BE2C (cell line): ENCODE measurements at regions not wholly inside any gene's neighbourhood (a gene's known extent, or its start where the extent isn't known, plus 50 kb on each side); places are given as distances from the start of the nearest gene placed in this dataset.

ENCODE experiments used
- DNase-seq: peaks from one replicate; pipeline ENCODE4 v3.0.0-alpha.2; 2020
- H3K27me3 ChIP-seq: fragments of 250-450 bp; sonication (Bioruptor Pico); 2 replicates; pipeline ENCODE4 v1.5.1; 2020; ENCODE audit warnings: mild to moderate bottlenecking
- H3K36me3 ChIP-seq: fragments of 250-450 bp; sonication (Bioruptor Pico); 2 replicates; pipeline ENCODE4 v1.5.1; 2020; ENCODE audit warnings: mild to moderate bottlenecking
- H3K4me1 ChIP-seq: fragments of 250-450 bp; sonication (Bioruptor Pico); 2 replicates; pipeline ENCODE4 v1.5.1; 2020
- H3K4me3 ChIP-seq: 2 replicates; pipeline ENCODE4 v1.5.1; 2011; ENCODE audit warnings: low read depth, low read length
- H3K9me3 ChIP-seq: fragments of 250-450 bp; sonication (Bioruptor Pico); 2 replicates; pipeline ENCODE4 v1.5.1; 2020
- CTCF ChIP-seq: IDR thresholded peaks from 2 replicates; pipeline ENCODE4 v1.5.1; 2012; ENCODE audit warnings: mild to moderate bottlenecking, low read depth, low read length

DNA sequence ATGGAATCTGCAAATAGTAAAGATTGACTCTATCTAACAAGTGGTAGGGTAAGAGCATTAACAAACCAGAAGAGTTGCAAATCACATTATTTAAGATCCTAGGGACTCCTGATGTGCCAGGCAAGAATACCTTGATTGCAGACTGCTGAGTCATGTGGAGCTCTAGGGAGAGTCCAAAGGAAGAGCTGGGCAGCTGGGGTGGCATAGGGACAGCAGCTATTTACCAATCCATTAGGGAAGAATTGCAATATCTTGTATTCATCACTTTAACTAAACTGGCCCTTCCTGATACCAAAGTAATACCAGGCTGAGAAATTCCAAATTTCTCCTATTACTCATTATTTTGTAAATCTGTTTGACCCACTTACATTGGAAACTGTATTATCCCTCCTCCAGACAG, 52.2 kb upstream of the ACP3 start:
- Histone ChIP-seq H3K9me3 (no peaks in the 10 kb centered on the region), H3K4me1 (no peaks in the 10 kb centered on the region), H3K4me3 (no peak overlapping the region), H3K27me3 (no peaks in the 10 kb centered on the region), H3K36me3 (no peaks in the 10 kb centered on the region)
- TF ChIP-seq CTCF, result no peak
- no peak for DNase-seq

DNA sequence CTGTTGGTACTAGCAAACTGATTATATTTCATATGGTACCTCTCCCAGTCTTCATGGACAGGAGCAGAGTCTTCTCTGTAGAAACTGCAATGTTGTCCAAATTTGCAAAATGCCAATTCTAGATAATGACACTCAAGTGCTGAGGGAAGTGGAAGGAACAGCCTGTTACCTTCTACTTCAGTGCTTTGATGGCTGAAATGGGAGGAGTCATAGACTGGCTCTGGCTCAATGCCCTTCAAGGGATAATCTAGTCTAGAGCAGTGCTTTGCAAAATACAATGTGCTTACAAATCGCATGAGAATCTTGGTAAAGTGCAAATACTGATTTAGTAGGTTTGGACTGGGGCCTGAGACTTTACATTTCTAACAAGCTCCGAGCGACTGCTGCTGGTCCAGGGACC, 51.7 kb upstream of the ACP3 start:
- no peak for DNase-seq

GRCh38 chr3:132267391-132267993, 49.7 kb upstream of the ACP3 start:
- no peak for DNase-seq
- no peak overlapping the region for H3K4me3 ChIP-seq
- no peak for TF ChIP-seq CTCF

More for the DNA sequence above, 51.7 kb upstream of the ACP3 start:
- no peak for TF ChIP-seq CTCF
- no peaks in the 10 kb centered on the region for H3K27me3 ChIP-seq
- no peak overlapping the region for H3K4me3 ChIP-seq
- no peaks in the 10 kb centered on the region for H3K9me3 ChIP-seq
- no peaks in the 10 kb centered on the region for H3K4me1 ChIP-seq
- H3K36me3 ChIP-seq, result no peaks in the 10 kb centered on the region

More at GRCh38 chr3:132267391-132267993, 49.7 kb upstream of the ACP3 start:
- no peaks in the 10 kb centered on the region for H3K4me1 ChIP-seq
- no peaks in the 10 kb centered on the region for H3K27me3 ChIP-seq
- no peaks in the 10 kb centered on the region for H3K9me3 ChIP-seq
- H3K36me3 ChIP-seq, result no peaks in the 10 kb centered on the region
